K562 (cell line): ENCODE measurements at regions not wholly inside any gene's neighbourhood (a gene's known extent, or its start where the extent isn't known, plus 50 kb on each side); places are given as distances from the start of the nearest gene placed in this dataset.

Experiments used
- ATAC-seq: fragments of 200-7000 bp; cut with Tn5 transposase; 3 replicates; pipeline ENCODE4 v1.9.1; 2020; ENCODE audit warnings: moderate library complexity
- BruUV-seq: library from RNA; stranded (reverse); fragments of 400-500 nt; replicated peaks from 2 replicates; lab custom pipeline; 2021; lab: Mats Ljungman, UMichigan
- CTCF ChIA-PET: fragments of 300-600 bp; formaldehyde crosslinking; extraction: SDS; loops from one replicate; lab custom pipeline; 2021; ENCODE audit warnings: low intra/inter-chr PET ratio; lab: Yijun Ruan, JAX
- POLR2A ChIA-PET: fragments of 300-600, 350-650 bp; sonication (Branson Sonifier 250); formaldehyde crosslinking; extraction: SDS; loops from one replicate; lab custom pipeline; 2021; ENCODE audit warnings: antibody characterized with exemption, inconsistent platforms; lab: Yijun Ruan, JAX
- DNase-seq, 4 experiments: peaks; one replicate each; pipeline versions ENCODE4 v3.0.0 to v3.0.0-alpha.2; 2011 to 2018; ENCODE audit warnings: low spot score in 3 of 4, mixed read lengths in 3 of 4; ENCODE audit errors: extremely low read depth in 1 of 4
- FAIRE-seq: peaks from 2 replicates; lab custom pipeline; 2011; peaks lifted over from hg19 to GRCh38; lab: Jason Lieb, UNC
- H2AFZ ChIP-seq: 2 replicates; pipeline ENCODE4 v1.6.0; 2011; ENCODE audit warnings: low read depth, low read length, control low read depth, inconsistent platforms
- H3K27ac ChIP-seq: fragments of 200-600 bp; 3 replicates; pipeline ENCODE4 v1.8.0; 2011; ENCODE audit warnings: low read depth, mild to moderate bottlenecking, control low read depth, inconsistent platforms, low read length, moderate library complexity, mixed read lengths; ENCODE audit errors: extremely low read depth
- H3K27me3 ChIP-seq, 2 experiments: fragments of 300-600 bp in 1 of 2; 2 replicates in 1 of 2; 3 replicates in 1 of 2; pipeline versions ENCODE4 v1.6.0 to v1.8.0; 2011; ENCODE audit warnings: inconsistent platforms in 2 of 2, low read length in 2 of 2, mild to moderate bottlenecking in 1 of 2, mixed read lengths in 1 of 2, moderate library complexity in 1 of 2; ENCODE audit not compliant: control insufficient read depth in 2 of 2, insufficient read depth in 2 of 2
- H3K36me3 ChIP-seq: fragments of 300-600 bp; 3 replicates; pipeline ENCODE4 v1.8.0; 2011; ENCODE audit warnings: mild to moderate bottlenecking, low read length, inconsistent platforms; ENCODE audit not compliant: control insufficient read depth, insufficient read depth
- H3K4me1 ChIP-seq, 2 experiments: fragments of 200-600 bp in 1 of 2; replicated peaks in 1 of 2; 2 replicates in 1 of 2; 3 replicates in 1 of 2; pipeline versions ENCODE4 v1.5.1 to v1.8.0; 2011; ENCODE audit warnings: inconsistent platforms in 2 of 2, low read length in 2 of 2, mild to moderate bottlenecking in 1 of 2, mixed read lengths in 1 of 2, moderate library complexity in 1 of 2; ENCODE audit not compliant: control insufficient read depth in 2 of 2, insufficient read depth in 2 of 2
- H3K4me2 ChIP-seq: 2 replicates; pipeline ENCODE4 v1.6.1; 2011; ENCODE audit warnings: low read length, control low read depth, inconsistent platforms, mixed read lengths; ENCODE audit not compliant: insufficient read depth
- H3K4me3 ChIP-seq: fragments of 200-600 bp; sonication (generic), shearing (Covaris generic); 2 replicates; pipeline ENCODE4 v1.5.1; 2016; ENCODE audit warnings: control low read depth, inconsistent platforms
- H3K79me2 ChIP-seq: fragments of 200-600 bp; 3 replicates; pipeline ENCODE4 v1.8.0; 2011; ENCODE audit warnings: low read length, inconsistent platforms; ENCODE audit not compliant: control insufficient read depth, insufficient read depth
- H3K9ac ChIP-seq, 2 experiments: 2 replicates each; pipeline versions ENCODE4 v1.6.0 to v1.6.1; 2011; ENCODE audit warnings: low read depth in 2 of 2, low read length in 2 of 2, control low read depth in 1 of 2, inconsistent platforms in 1 of 2, mild to moderate bottlenecking in 1 of 2, mixed read lengths in 1 of 2; ENCODE audit not compliant: insufficient read depth in 1 of 2
- H3K9me1 ChIP-seq: one replicate; pipeline ENCODE4 v1.6.0; 2011; ENCODE audit warnings: inconsistent platforms, mild to moderate bottlenecking, low read length, moderate library complexity; ENCODE audit not compliant: control insufficient read depth, insufficient read depth
- H3K9me3 ChIP-seq: replicated peaks from 2 replicates; pipeline ENCODE4 v1.5.1; 2011; ENCODE audit warnings: low read depth, low read length, inconsistent platforms; ENCODE audit not compliant: control insufficient read depth, insufficient read depth
- H4K20me1 ChIP-seq: replicated peaks from 2 replicates; pipeline ENCODE4 v1.6.1; 2011; ENCODE audit warnings: low read length, inconsistent platforms, mixed read lengths; ENCODE audit not compliant: control insufficient read depth, insufficient read depth
- CUX1 ChIP-seq: fragments of 200-800 bp; sonication (Bioruptor generic); IDR thresholded peaks from 2 replicates; pipeline ENCODE4 v1.6.1; 2016; ENCODE audit warnings: missing genetic modification characterization, missing compliant biosample characterization
- NFRKB ChIP-seq: fragments of 450-650 bp; IDR thresholded peaks from 2 replicates; pipeline ENCODE4 v1.6.1; 2016; ENCODE audit warnings: low read depth
- ZBTB12 ChIP-seq: fragments of 250-450 bp; sonication (Bioruptor Pico); IDR thresholded peaks from 2 replicates; pipeline ENCODE4 v1.4.0; 2020
- ZBTB8A ChIP-seq: fragments of 450-650 bp; IDR thresholded peaks from 2 replicates; pipeline ENCODE4 v1.6.1; 2018; ENCODE audit warnings: mild to moderate bottlenecking, moderate library complexity; ENCODE audit not compliant: partially characterized antibody
- ZNF280B ChIP-seq: fragments of 250-450 bp; sonication (Bioruptor Pico); IDR thresholded peaks from 2 replicates; pipeline ENCODE4 v1.5.1; 2021; ENCODE audit warnings: mild to moderate bottlenecking
- ZNF347 ChIP-seq: fragments of 450-650 bp; formaldehyde crosslinking; IDR thresholded peaks from 2 replicates; pipeline ENCODE4 v1.4.0; 2020; ENCODE audit warnings: low read depth, mild to moderate bottlenecking, moderate library complexity
- ZSCAN29 ChIP-seq: fragments of 450-650 bp; IDR thresholded peaks from 2 replicates; pipeline ENCODE4 v1.6.1; 2017
- WGBS: fragments of 100-300 bp; shearing (Covaris generic); methylation state at CpG from one replicate; pipeline ENCODE4 v1.1.6; 2016; ENCODE audit warnings: low coverage, mixed read lengths; ENCODE audit not compliant: insufficient coverage; ENCODE audit errors: missing lambda C conversion rate; 5-methylcytosine and 5-hydroxymethylcytosine counted together
- in situ Hi-C: fragments of 300-500 bp; cut with MboI; formaldehyde crosslinking; loops from 4 replicates; pipeline ENCODE4 v1.15.0; 2018; ENCODE audit warnings: inconsistent platforms, mixed read lengths
- intact Hi-C: fragments of 100-400 bp; cut with micrococcal nuclease; formaldehyde crosslinking; loops from 2 replicates; pipeline ENCODE4 v1.14.2; 2022
- TF ChIP-seq, protein P1 (sequence below): sonication (generic); formaldehyde crosslinking; IDR thresholded peaks from 2 replicates; pipeline ENCODE4 v1.8.1; 2023; ENCODE audit warnings: mild to moderate bottlenecking, missing genetic modification reagents
- TF ChIP-seq, protein P2 (sequence below): fragments of 450-650 bp; formaldehyde crosslinking; IDR thresholded peaks from 2 replicates; pipeline ENCODE4 v1.4.0; 2020; ENCODE audit warnings: mild to moderate bottlenecking, mixed read lengths

DNA sequence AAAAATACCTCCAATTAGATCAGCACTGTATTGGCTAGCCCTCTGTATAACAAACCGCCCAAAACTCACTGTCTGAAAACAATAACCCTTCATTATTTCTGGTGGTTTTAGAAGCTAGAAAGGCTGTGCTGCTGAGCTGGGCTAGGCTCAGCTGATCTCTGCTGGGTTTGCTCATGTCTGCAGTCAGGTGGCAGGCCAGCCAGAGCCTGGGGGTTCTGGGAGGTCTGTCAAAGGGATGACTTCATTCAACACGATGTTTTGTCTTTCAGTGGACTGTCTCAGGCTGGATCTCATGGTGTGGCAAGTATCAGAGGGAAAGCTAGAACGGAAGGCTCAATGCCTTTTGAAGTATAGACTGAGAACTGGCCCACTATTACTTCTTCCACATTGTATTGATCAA, 335.1 kb upstream of the DMAC1 start:
- in situ Hi-C loops (no loop called here), intact Hi-C loops (no loop called here)
- H2AFZ ChIP-seq, result no peak overlapping the region
- DNase-seq (no peak), ATAC-seq (no peak), FAIRE-seq (no peak)
- no peaks in the 10 kb centered on the region for H3K79me2 ChIP-seq
- TF ChIP-seq, protein P1, sequence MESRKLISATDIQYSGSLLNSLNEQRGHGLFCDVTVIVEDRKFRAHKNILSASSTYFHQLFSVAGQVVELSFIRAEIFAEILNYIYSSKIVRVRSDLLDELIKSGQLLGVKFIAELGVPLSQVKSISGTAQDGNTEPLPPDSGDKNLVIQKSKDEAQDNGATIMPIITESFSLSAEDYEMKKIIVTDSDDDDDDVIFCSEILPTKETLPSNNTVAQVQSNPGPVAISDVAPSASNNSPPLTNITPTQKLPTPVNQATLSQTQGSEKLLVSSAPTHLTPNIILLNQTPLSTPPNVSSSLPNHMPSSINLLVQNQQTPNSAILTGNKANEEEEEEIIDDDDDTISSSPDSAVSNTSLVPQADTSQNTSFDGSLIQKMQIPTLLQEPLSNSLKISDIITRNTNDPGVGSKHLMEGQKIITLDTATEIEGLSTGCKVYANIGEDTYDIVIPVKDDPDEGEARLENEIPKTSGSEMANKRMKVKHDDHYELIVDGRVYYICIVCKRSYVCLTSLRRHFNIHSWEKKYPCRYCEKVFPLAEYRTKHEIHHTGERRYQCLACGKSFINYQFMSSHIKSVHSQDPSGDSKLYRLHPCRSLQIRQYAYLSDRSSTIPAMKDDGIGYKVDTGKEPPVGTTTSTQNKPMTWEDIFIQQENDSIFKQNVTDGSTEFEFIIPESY (CRISPR knock-in tag), result no peak
- TF ChIP-seq, protein P2, sequence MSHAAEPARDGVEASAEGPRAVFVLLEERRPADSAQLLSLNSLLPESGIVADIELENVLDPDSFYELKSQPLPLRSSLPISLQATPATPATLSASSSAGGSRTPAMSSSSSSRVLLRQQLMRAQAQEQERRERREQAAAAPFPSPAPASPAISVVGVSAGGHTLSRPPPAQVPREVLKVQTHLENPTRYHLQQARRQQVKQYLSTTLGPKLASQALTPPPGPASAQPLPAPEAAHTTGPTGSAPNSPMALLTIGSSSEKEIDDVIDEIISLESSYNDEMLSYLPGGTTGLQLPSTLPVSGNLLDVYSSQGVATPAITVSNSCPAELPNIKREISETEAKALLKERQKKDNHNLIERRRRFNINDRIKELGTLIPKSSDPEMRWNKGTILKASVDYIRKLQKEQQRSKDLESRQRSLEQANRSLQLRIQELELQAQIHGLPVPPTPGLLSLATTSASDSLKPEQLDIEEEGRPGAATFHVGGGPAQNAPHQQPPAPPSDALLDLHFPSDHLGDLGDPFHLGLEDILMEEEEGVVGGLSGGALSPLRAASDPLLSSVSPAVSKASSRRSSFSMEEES (CRISPR knock-in tag), result no peak
- TF ChIP-seq ZSCAN29, result no peak
- TF ChIP-seq NFRKB, result no peak
- TF ChIP-seq ZBTB12 (CRISPR knock-in tag), result no peak
- no peak for TF ChIP-seq CUX1 (CRISPR knock-in tag)
- TF ChIP-seq ZNF280B (CRISPR knock-in tag), result no peak
- no peak for TF ChIP-seq ZBTB8A
- TF ChIP-seq ZNF347, result no peak
- H3K27me3 ChIP-seq, result no peaks in the 10 kb centered on the region
- no peak overlapping the region for H3K27ac ChIP-seq
- no TSS peak for BruUV-seq
- no peak overlapping the region for H3K4me3 ChIP-seq
- H4K20me1 ChIP-seq, result no peaks in the 10 kb centered on the region
- no peak overlapping the region for H3K4me2 ChIP-seq
- H3K9me3 ChIP-seq, result no peaks in the 10 kb centered on the region
- no peaks in the 10 kb centered on the region for H3K36me3 ChIP-seq
- ChIA-PET CTCF (no interaction called here), POLR2A (no interaction called here)
- H3K4me1 ChIP-seq, result no peaks in the 10 kb centered on the region
- H3K9me1 ChIP-seq, result no peaks in the 10 kb centered on the region
- no peak overlapping the region for H3K9ac ChIP-seq
- 0% methylated on average over 3 of the region's 3 CpGs for WGBS
